22Rv1 (cell line): ENCODE measurements at regions not wholly inside any gene's neighbourhood (a gene's known extent, or its start where the extent isn't known, plus 50 kb on each side); places are given as distances from the start of the nearest gene placed in this dataset.

Experiments
- H3K27ac ChIP-seq: fragments of 450-650 bp; 2 replicates; pipeline ENCODE4 v1.5.1; 2017
- CTCF ChIP-seq: fragments of 450-650 bp; IDR thresholded peaks from 2 replicates; pipeline ENCODE4 v1.5.1; 2017; ENCODE audit warnings: mild to moderate bottlenecking
- ZFX ChIP-seq: fragments of 450-650 bp; IDR thresholded peaks from 2 replicates; pipeline ENCODE4 v1.6.1; 2017; ENCODE audit warnings: antibody characterized with exemption, borderline replicate concordance

GRCh38 chrX:33379839-33380238 lies 168.5 kb upstream of the DMD start:
- H3K27ac ChIP-seq, result no peak overlapping the region
- TF ChIP-seq CTCF, result no peak
- TF ChIP-seq ZFX, result no peak

GRCh38 chrX:33357606-33358005 lies 146.3 kb upstream of the DMD start:
- TF ChIP-seq ZFX (no peak), CTCF (no peak)
- H3K27ac ChIP-seq, result no peak overlapping the region

- TF ChIP-seq ZFX (no peak), CTCF (no peak)
- no peak overlapping the region for H3K27ac ChIP-seq
Observed at GRCh38 chrX:33339219-33339618, 127.9 kb upstream of the DMD start.

GRCh38 chrX:33336783-33337182 lies 125.4 kb upstream of the DMD start:
- H3K27ac ChIP-seq, result no peak overlapping the region
- TF ChIP-seq ZFX, result no peak
- peak; percentile 66 for TF ChIP-seq CTCF

GRCh38 chrX:33333271-33333670 lies 121.9 kb upstream of the DMD start:
- no peak for TF ChIP-seq CTCF
- no peak for TF ChIP-seq ZFX
- H3K27ac ChIP-seq, result no peak overlapping the region

GRCh38 chrX:33330798-33331197 lies 119.4 kb upstream of the DMD start:
- no peak overlapping the region for H3K27ac ChIP-seq
- no peak for TF ChIP-seq CTCF

- no peak overlapping the region for H3K27ac ChIP-seq
- TF ChIP-seq CTCF (no peak), ZFX (no peak)
Observed at GRCh38 chrX:33324099-33324498, 112.8 kb upstream of the DMD start.
